Astrocyte of the cerebellum (primary cell): ENCODE measurements at regions not wholly inside any gene's neighbourhood (a gene's known extent, or its start where the extent isn't known, plus 50 kb on each side); places are given as distances from the start of the nearest gene placed in this dataset.

Experiments used
- DNase-seq: peaks from one replicate; pipeline ENCODE4 v3.0.0-alpha.2; 2011; ENCODE audit warnings: low read depth
- H3K4me3 ChIP-seq: 2 replicates; pipeline ENCODE4 v1.5.1; 2011; ENCODE audit warnings: mild to moderate bottlenecking, low read depth, low read length, moderate library complexity
- CTCF ChIP-seq: IDR thresholded peaks from 2 replicates; pipeline ENCODE4 v1.5.1; 2012; ENCODE audit warnings: low read length, low read depth, moderate library complexity, mild to moderate bottlenecking; ENCODE audit errors: missing control alignments
- in situ Hi-C: cut with HindIII; loops from 2 replicates; pipeline ENCODE4 v1.10.0; 2017; ENCODE audit warnings: low sequenced_read_pairs

GRCh38 chr13:61002686-61003085, 413.0 kb downstream of the PCDH20 start:
- in situ Hi-C loops = no loop called here
- no peak for DNase-seq

GRCh38 chr13:60990032-60990733, 425.5 kb downstream of the PCDH20 start:
- no peak for TF ChIP-seq CTCF

More at GRCh38 chr13:61002686-61003085, 413.0 kb downstream of the PCDH20 start:
- H3K4me3 ChIP-seq = no peak overlapping the region
- TF ChIP-seq CTCF = no peak

GRCh38 chr13:60986301-60986700, 429.3 kb downstream of the PCDH20 start:
- in situ Hi-C loops = no loop called here
- TF ChIP-seq CTCF = no peak
- DNase-seq = no peak
- H3K4me3 ChIP-seq = no peak overlapping the region

More at GRCh38 chr13:60990032-60990733, 425.5 kb downstream of the PCDH20 start:
- in situ Hi-C loops = no loop called here
- H3K4me3 ChIP-seq = no peak overlapping the region
- DNase-seq = no peak

GRCh38 chr13:60981407-60981806, 434.2 kb downstream of the PCDH20 start:
- TF ChIP-seq CTCF = no peak
- in situ Hi-C loops = no loop called here
- H3K4me3 ChIP-seq = no peak overlapping the region
- no peak for DNase-seq

- no peak for DNase-seq
- no peak overlapping the region for H3K4me3 ChIP-seq
- in situ Hi-C loops = no loop called here
- no peak for TF ChIP-seq CTCF
These were observed 439.3 kb downstream of the PCDH20 start for GRCh38 chr13:60976367-60976766.

GRCh38 chr13:60974296-60974695, 441.4 kb downstream of the PCDH20 start:
- DNase-seq = no peak
- in situ Hi-C loops = no loop called here
- H3K4me3 ChIP-seq = no peak overlapping the region
- no peak for TF ChIP-seq CTCF
